ENCODE measurements at regions not wholly inside any gene's neighbourhood (a gene's known extent, or its start where the extent isn't known, plus 50 kb on each side); places are given as distances from the start of the nearest gene placed in this dataset.
"Not testable (repeated sequence)": the region's sequence is repeated elsewhere in the genome, so short reads cannot be mapped to it uniquely, and the experiment has no call there.

GRCh38 chr3:163261618-163262017 lies 1765.0 kb downstream of the OTOL1 start:
- no peak for DNase-seq

- no peak for DNase-seq
These were observed 1764.4 kb downstream of the OTOL1 start for GRCh38 chr3:163261056-163261455.

GRCh38 chr3:163218336-163218735 lies 1721.7 kb downstream of the OTOL1 start:
- no peak for DNase-seq

GRCh38 chr3:163213838-163214237 lies 1717.2 kb downstream of the OTOL1 start:
- DNase-seq = no peak

GRCh38 chr3:163196815-163197374 lies 1700.3 kb downstream of the OTOL1 start:
- DNase-seq = no peak

- no peak for DNase-seq
These were observed 1699.6 kb downstream of the OTOL1 start for GRCh38 chr3:163196245-163196644.

- DNase-seq = no peak
These were observed 1689.2 kb downstream of the OTOL1 start for GRCh38 chr3:163185721-163186350.

- DNase-seq = no peak
These were observed 1679.4 kb downstream of the OTOL1 start for GRCh38 chr3:163175970-163176369.

- not testable (repeated sequence) for DNase-seq
These were observed 1675.9 kb downstream of the OTOL1 start for GRCh38 chr3:163172513-163172912.

- DNase-seq = no peak
These were observed 1669.6 kb downstream of the OTOL1 start for GRCh38 chr3:163166197-163166596.

GRCh38 chr3:163159306-163159705 lies 1662.7 kb downstream of the OTOL1 start:
- no peak for DNase-seq

GRCh38 chr3:163139600-163139999 lies 1643.0 kb downstream of the OTOL1 start:
- DNase-seq = no peak

GRCh38 chr3:163138258-163138657 lies 1641.7 kb downstream of the OTOL1 start:
- no peak for DNase-seq

- DNase-seq = no peak
These were observed 1635.5 kb downstream of the OTOL1 start for GRCh38 chr3:163132111-163132510.

GRCh38 chr3:163129287-163129686 lies 1632.7 kb downstream of the OTOL1 start:
- no peak for DNase-seq

- DNase-seq = no peak
These were observed 1629.5 kb downstream of the OTOL1 start for GRCh38 chr3:163126115-163126514.
